Thoracic aorta (tissue), 2 donors: ENCODE measurements at regions not wholly inside any gene's neighbourhood (a gene's known extent, or its start where the extent isn't known, plus 50 kb on each side); places are given as distances from the start of the nearest gene placed in this dataset.

Source experiments
- ATAC-seq: fragments of 150-250 bp; one replicate; pipeline ENCODE4 v1.8.0; 2017; ENCODE audit warnings: low read depth; ENCODE audit not compliant: insufficient number of reproducible peaks, low FRiP score
- DNase-seq: peaks from one replicate; pipeline ENCODE4 v3.0.0-alpha.2; 2020; ENCODE audit warnings: low spot score
- H3K27ac ChIP-seq, 2 donors: fragments of 200-600 bp; sonication (generic); 1 replicate in 1 of 2; 2 replicates in 1 of 2; pipeline ENCODE4 v1.5.1; 2016; ENCODE audit warnings: mild to moderate bottlenecking in 2 of 2, moderate library complexity in 2 of 2
- H3K27me3 ChIP-seq: fragments of 200-600 bp; sonication (generic); replicated peaks from 2 replicates; pipeline ENCODE4 v1.6.0; 2016; ENCODE audit warnings: mild to moderate bottlenecking; ENCODE audit not compliant: insufficient read depth
- H3K36me3 ChIP-seq: fragments of 200-600 bp; sonication (generic); one replicate; pipeline ENCODE4 v1.5.1; 2016
- H3K4me1 ChIP-seq, 2 donors: fragments of 200-600 bp; sonication (generic); 1 replicate in 1 of 2; 2 replicates in 1 of 2; pipeline versions ENCODE4 v1.5.1 to v1.6.0; 2016; ENCODE audit warnings: low read depth in 2 of 2, mild to moderate bottlenecking in 1 of 2; ENCODE audit not compliant: control insufficient read depth in 1 of 2
- H3K4me3 ChIP-seq: fragments of 200-600 bp; sonication (generic); 2 replicates; pipeline ENCODE4 v1.5.1; 2016; ENCODE audit warnings: mild to moderate bottlenecking
- H3K9me3 ChIP-seq: fragments of 200-600 bp; sonication (generic); 2 replicates; pipeline ENCODE4 v1.5.1; 2016
- CTCF ChIP-seq: fragments of 200-600 bp; sonication (generic); IDR thresholded peaks from one replicate; pipeline ENCODE4 v1.5.1; 2019; ENCODE audit warnings: antibody characterized with exemption

- TF ChIP-seq CTCF = no peak
- no peaks in the 10 kb centered on the region for H3K4me1 ChIP-seq
- no peaks in the 10 kb centered on the region for H3K27me3 ChIP-seq
- H3K9me3 ChIP-seq = no peaks in the 10 kb centered on the region
- no peak for ATAC-seq
- no peak overlapping the region for H3K4me3 ChIP-seq
- DNase-seq = no peak
- H3K36me3 ChIP-seq = no peaks in the 10 kb centered on the region
- H3K27ac ChIP-seq = no peak overlapping the region
Measured at GRCh38 chr2:150544731-150545130, 57.3 kb upstream of the RND3 start.

GRCh38 chr2:150542692-150543091 is 55.2 kb upstream of the RND3 start:
- Histone ChIP-seq H3K27ac (no peak overlapping the region), H3K4me1 (peaks cover 0 to 8% of the 10 kb centered on the region in 2 donors), H3K27me3 (no peaks in the 10 kb centered on the region), H3K9me3 (no peaks in the 10 kb centered on the region), H3K36me3 (no peaks in the 10 kb centered on the region), H3K4me3 (no peak overlapping the region)
- no peak for TF ChIP-seq CTCF
- no peak for DNase-seq
- no peak for ATAC-seq

DNA sequence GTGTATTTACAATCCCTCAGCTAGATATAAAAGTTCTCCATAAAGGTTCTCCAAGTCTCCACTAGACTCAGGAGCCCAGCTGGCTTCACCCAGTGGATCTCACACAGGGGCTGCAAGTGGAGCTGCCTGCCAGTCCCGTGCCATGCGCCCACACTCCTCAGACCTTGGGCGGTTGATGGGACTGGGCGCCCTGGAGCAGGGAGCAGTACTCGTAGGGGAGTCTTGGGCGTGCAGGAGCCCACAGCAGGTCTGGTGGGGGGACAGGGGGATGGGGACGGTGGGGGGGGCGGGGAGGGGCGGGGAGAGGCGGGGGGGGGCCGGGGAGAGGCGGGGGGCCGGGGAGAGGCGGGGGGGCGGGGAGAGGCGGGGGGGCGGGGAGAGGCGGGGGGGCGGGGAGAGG is 54.7 kb upstream of the RND3 start:
- ATAC-seq (no peak), DNase-seq (no peak)
- H3K36me3 ChIP-seq = no peaks in the 10 kb centered on the region
- H3K27me3 ChIP-seq = no peaks in the 10 kb centered on the region
- no peak overlapping the region for H3K27ac ChIP-seq
- no peak overlapping the region for H3K4me3 ChIP-seq
- TF ChIP-seq CTCF = no peak
- peaks cover 0 to 8% of the 10 kb centered on the region in 2 donors for H3K4me1 ChIP-seq
- H3K9me3 ChIP-seq = no peaks in the 10 kb centered on the region

- no peak for TF ChIP-seq CTCF
- H3K36me3 ChIP-seq = no peaks in the 10 kb centered on the region
- no peak overlapping the region for H3K4me3 ChIP-seq
- H3K9me3 ChIP-seq = no peaks in the 10 kb centered on the region
- ATAC-seq = no peak
- no peak for DNase-seq
- H3K4me1 ChIP-seq = peaks cover 0 to 8% of the 10 kb centered on the region in 2 donors
- no peaks in the 10 kb centered on the region for H3K27me3 ChIP-seq
- no peak overlapping the region for H3K27ac ChIP-seq
Measured at GRCh38 chr2:150538651-150539201, 51.3 kb upstream of the RND3 start.
